Gastroesophageal sphincter (tissue), 3 donors: ENCODE measurements at regions not wholly inside any gene's neighbourhood (a gene's known extent, or its start where the extent isn't known, plus 50 kb on each side); places are given as distances from the start of the nearest gene placed in this dataset.

Source experiments
- CTCF ChIP-seq, 4 experiments: fragments of 200-600 bp in 2 of 4; fragments of 450-650 bp in 2 of 4; sonication (generic) in 1 of 4; IDR thresholded peaks; one replicate each; pipeline ENCODE4 v1.5.1; 2017 to 2019; ENCODE audit warnings: antibody characterized with exemption in 4 of 4, mild to moderate bottlenecking in 2 of 4, moderate library complexity in 2 of 4
- EP300 ChIP-seq: sonication (generic); formaldehyde crosslinking; IDR thresholded peaks from one replicate; pipeline ENCODE4 v1.6.1; 2017; ENCODE audit warnings: antibody characterized with exemption, mild to moderate bottlenecking
- POLR2A ChIP-seq, 2 donors: fragments of 450-650 bp; IDR thresholded peaks; one replicate each; pipeline ENCODE4 v1.6.1; 2017; ENCODE audit warnings: antibody characterized with exemption in 2 of 2, mild to moderate bottlenecking in 2 of 2, moderate library complexity in 1 of 2
- POLR2AphosphoS5 ChIP-seq: sonication (generic); formaldehyde crosslinking; IDR thresholded peaks from one replicate; pipeline ENCODE4 v1.6.1; 2017; ENCODE audit warnings: antibody characterized with exemption

GRCh38 chr1:199728345-199728744 lies 299.2 kb upstream of the NR5A2 start:
- TF ChIP-seq EP300 (no peak), CTCF (IDR thresholded peaks at IDR 0.05) (no peak), POLR2A (IDR thresholded peaks at IDR 0.05) (no peak), POLR2AphosphoS5 (no peak)
